Glutamatergic neuron (in vitro differentiated cells): ENCODE measurements at regions not wholly inside any gene's neighbourhood (a gene's known extent, or its start where the extent isn't known, plus 50 kb on each side); places are given as distances from the start of the nearest gene placed in this dataset.

ENCODE experiments used
- DNase-seq: peaks from one replicate; pipeline ENCODE4 v3.0.0; 2022
- H3K27ac Mint-ChIP-seq: one replicate; pipeline ENCODE4 v1.8.0; 2020; ENCODE audit warnings: mild to moderate bottlenecking, mixed read lengths, inconsistent platforms; ENCODE audit not compliant: unreplicated experiment
- H3K27me3 Mint-ChIP-seq: one replicate; pipeline ENCODE4 v1.8.0; 2020; ENCODE audit warnings: mild to moderate bottlenecking, moderate library complexity, mixed read lengths, inconsistent platforms; ENCODE audit not compliant: unreplicated experiment
- H3K36me3 Mint-ChIP-seq: one replicate; pipeline ENCODE4 v1.8.0; 2020; ENCODE audit warnings: mild to moderate bottlenecking, mixed read lengths, inconsistent platforms; ENCODE audit not compliant: unreplicated experiment
- H3K4me1 Mint-ChIP-seq: one replicate; pipeline ENCODE4 v1.8.0; 2020; ENCODE audit warnings: mild to moderate bottlenecking, low read depth, mixed read lengths, inconsistent platforms; ENCODE audit not compliant: unreplicated experiment
- H3K4me3 Mint-ChIP-seq: one replicate; pipeline ENCODE4 v1.8.0; 2020; ENCODE audit warnings: mild to moderate bottlenecking, mixed read lengths, inconsistent platforms; ENCODE audit not compliant: unreplicated experiment
- H3K9me3 Mint-ChIP-seq: one replicate; pipeline ENCODE4 v1.8.0; 2020; ENCODE audit warnings: mild to moderate bottlenecking, moderate library complexity, mixed read lengths, inconsistent platforms; ENCODE audit not compliant: unreplicated experiment
- TF ChIP-seq, protein P1 (sequence below): fragments of 200-600 bp; sonication (generic); IDR thresholded peaks from one replicate; pipeline ENCODE4 v1.5.0; 2021; ENCODE audit not compliant: partially characterized antibody, unreplicated experiment

DNA sequence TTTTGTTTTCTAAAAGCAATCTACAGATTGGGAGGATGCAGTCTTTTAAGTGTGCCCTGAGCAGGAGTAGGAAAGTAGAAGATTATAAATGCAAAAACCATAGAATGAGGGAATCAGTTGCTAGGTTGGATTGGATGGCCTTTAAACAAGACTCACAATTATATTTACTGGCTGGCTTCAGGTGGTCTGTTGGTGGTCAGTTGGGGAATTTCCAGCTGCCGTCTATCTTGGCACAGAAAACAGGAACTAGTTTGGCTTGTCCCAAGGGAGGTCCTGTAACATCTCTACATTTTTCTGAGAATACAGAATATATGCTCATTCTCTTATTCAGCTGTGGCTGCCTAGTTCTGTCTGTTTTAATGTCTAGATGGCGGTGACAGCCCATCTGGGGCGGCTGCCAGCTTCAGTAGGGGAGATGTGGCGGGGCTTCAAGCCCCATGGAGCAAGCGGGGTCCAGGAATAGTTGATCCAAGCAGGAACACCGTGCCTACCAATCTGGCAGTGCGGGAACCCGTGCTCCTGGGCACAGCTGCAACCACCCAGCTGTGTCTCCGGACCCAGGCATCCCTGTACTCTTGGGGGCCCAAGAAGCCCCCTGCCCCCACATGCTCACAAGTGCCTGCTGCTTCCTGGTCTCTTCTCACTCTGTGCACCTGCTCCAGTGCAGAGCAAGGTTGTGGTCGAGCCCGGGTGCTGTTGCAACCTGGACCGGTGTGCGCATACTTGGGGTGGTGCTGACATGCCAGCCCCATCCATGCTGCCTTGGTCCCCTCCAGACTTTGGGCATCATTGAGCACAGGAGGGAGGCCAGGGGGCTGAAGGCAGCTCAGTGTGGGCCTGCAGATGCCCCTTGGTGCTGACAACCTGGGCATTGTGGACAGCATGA lies 1182.6 kb downstream of the AMY1C start:
- Mint-ChIP-seq H3K36me3 (no peaks in the 10 kb centered on the region), H3K4me1 (no peaks in the 10 kb centered on the region), H3K4me3 (no peak overlapping the region), H3K27me3 (no peaks in the 10 kb centered on the region), H3K27ac (no peak overlapping the region), H3K9me3 (peaks cover 2% of the 10 kb centered on the region)
- no peak for DNase-seq
- TF ChIP-seq, protein P1, sequence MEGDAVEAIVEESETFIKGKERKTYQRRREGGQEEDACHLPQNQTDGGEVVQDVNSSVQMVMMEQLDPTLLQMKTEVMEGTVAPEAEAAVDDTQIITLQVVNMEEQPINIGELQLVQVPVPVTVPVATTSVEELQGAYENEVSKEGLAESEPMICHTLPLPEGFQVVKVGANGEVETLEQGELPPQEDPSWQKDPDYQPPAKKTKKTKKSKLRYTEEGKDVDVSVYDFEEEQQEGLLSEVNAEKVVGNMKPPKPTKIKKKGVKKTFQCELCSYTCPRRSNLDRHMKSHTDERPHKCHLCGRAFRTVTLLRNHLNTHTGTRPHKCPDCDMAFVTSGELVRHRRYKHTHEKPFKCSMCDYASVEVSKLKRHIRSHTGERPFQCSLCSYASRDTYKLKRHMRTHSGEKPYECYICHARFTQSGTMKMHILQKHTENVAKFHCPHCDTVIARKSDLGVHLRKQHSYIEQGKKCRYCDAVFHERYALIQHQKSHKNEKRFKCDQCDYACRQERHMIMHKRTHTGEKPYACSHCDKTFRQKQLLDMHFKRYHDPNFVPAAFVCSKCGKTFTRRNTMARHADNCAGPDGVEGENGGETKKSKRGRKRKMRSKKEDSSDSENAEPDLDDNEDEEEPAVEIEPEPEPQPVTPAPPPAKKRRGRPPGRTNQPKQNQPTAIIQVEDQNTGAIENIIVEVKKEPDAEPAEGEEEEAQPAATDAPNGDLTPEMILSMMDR, result no peak

- H3K9me3 Mint-ChIP-seq, result peaks cover 2% of the 10 kb centered on the region
- no peaks in the 10 kb centered on the region for H3K36me3 Mint-ChIP-seq
- no peak for DNase-seq
- no peak overlapping the region for H3K27ac Mint-ChIP-seq
- TF ChIP-seq, protein P1, result no peak
- H3K4me1 Mint-ChIP-seq, result no peaks in the 10 kb centered on the region
- H3K4me3 Mint-ChIP-seq, result no peak overlapping the region
- H3K27me3 Mint-ChIP-seq, result no peaks in the 10 kb centered on the region
Measured at GRCh38 chr1:104932949-104933679, 1183.4 kb downstream of the AMY1C start.

DNA sequence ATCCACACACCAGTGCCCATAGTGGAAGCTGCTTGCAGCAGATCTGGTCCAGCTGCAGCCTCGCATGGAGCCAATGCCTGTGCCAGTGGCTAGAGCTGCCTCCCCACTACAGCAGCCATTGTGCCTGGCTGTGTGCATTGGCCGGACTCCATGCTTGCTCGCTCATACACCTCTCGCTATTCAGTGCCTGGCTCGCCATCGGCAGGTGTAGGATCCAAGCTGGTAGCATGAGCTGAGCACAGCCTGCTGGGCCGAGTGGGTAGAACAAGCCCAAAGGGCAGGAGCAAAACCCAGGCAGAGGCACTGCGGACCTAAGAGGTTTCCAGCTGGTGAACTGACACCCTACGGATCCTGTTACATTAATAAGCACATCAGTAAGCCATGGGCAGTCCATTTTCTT lies 1184.1 kb downstream of the AMY1C start:
- Mint-ChIP-seq H3K4me1 (no peaks in the 10 kb centered on the region), H3K27me3 (no peaks in the 10 kb centered on the region), H3K4me3 (no peak overlapping the region), H3K9me3 (peaks cover 2% of the 10 kb centered on the region), H3K36me3 (no peaks in the 10 kb centered on the region), H3K27ac (no peak overlapping the region)
- TF ChIP-seq, protein P1, result no peak
- no peak for DNase-seq

GRCh38 chr1:104945406-104945805 lies 1195.7 kb downstream of the AMY1C start:
- H3K27me3 Mint-ChIP-seq, result no peaks in the 10 kb centered on the region
- TF ChIP-seq, protein P1, result no peak
- no peaks in the 10 kb centered on the region for H3K9me3 Mint-ChIP-seq
- H3K4me3 Mint-ChIP-seq, result no peak overlapping the region
- H3K36me3 Mint-ChIP-seq, result no peaks in the 10 kb centered on the region
- DNase-seq, result no peak
- no peaks in the 10 kb centered on the region for H3K4me1 Mint-ChIP-seq
- H3K27ac Mint-ChIP-seq, result no peak overlapping the region
